ENCODE measurements at regions not wholly inside any gene's neighbourhood (a gene's known extent, or its start where the extent isn't known, plus 50 kb on each side); places are given as distances from the start of the nearest gene placed in this dataset.

GRCh38 chr4:149136951-149137620 is 678.6 kb downstream of the IQCM start:
- Histone ChIP-seq H3K4me1 (ENCODE audit: control insufficient read depth, insufficient read depth, low read length) (no peaks in the 10 kb centered on the region), H3K9ac (ENCODE audit: low read length in 2 of 2) (no peak overlapping the region), H3K36me3 (ENCODE audit: control insufficient read depth in 2 of 2, insufficient read depth in 2 of 2, low read length in 2 of 2) (no peaks in the 10 kb centered on the region)

GRCh38 chr4:149135062-149135461 is 680.6 kb downstream of the IQCM start:
- Histone ChIP-seq H3K36me3 (ENCODE audit: control insufficient read depth in 2 of 2, insufficient read depth in 2 of 2, low read length in 2 of 2) (no peaks in the 10 kb centered on the region), H3K9ac (ENCODE audit: low read length in 2 of 2) (no peak overlapping the region), H3K4me3 (ENCODE audit: low read length in 2 of 2) (no peak overlapping the region), H3K4me1 (ENCODE audit: control insufficient read depth, insufficient read depth, low read length) (no peaks in the 10 kb centered on the region), H3K27me3 (ENCODE audit: control insufficient read depth in 1 of 2, insufficient read depth in 2 of 2, low read length in 2 of 2) (no peaks in the 10 kb centered on the region), H3K9me3 (ENCODE audit: control insufficient read depth in 2 of 2, low read length in 2 of 2) (peaks cover 0 to 4% of the 10 kb centered on the region in 2 donors), H3K27ac (ENCODE audit: low read length) (no peak overlapping the region)

More at GRCh38 chr4:149136951-149137620, 678.6 kb downstream of the IQCM start:
- H3K27ac ChIP-seq (ENCODE audit: low read length): no peak overlapping the region
- H3K27me3 ChIP-seq (ENCODE audit: control insufficient read depth in 1 of 2, insufficient read depth in 2 of 2, low read length in 2 of 2): no peaks in the 10 kb centered on the region
- peaks cover 0 to 4% of the 10 kb centered on the region in 2 donors for H3K9me3 ChIP-seq (ENCODE audit: control insufficient read depth in 2 of 2, low read length in 2 of 2)
- H3K4me3 ChIP-seq (ENCODE audit: low read length in 2 of 2): no peak overlapping the region

DNA sequence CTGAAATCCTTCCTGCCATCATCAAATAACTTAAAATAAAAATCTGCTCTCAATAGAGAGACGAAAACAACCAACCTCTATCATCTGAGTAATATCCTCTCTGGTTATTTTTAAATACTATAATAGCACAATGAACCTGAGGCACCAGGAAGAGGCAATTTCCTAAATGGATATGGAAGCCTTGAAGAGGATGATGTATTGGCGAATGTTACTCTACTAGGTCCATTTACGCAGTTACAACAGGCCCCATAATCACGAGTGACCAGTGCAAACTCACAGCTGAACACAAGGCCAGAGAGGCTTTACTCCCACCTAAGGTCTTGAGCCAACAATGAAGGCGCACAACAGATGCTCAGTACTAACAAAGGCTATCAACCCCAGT is 678.8 kb upstream of the NR3C2 start:
- Histone ChIP-seq H3K27ac (ENCODE audit: low read length) (no peak overlapping the region), H3K4me3 (ENCODE audit: low read length in 2 of 2) (no peak overlapping the region), H3K36me3 (ENCODE audit: control insufficient read depth in 2 of 2, insufficient read depth in 2 of 2, low read length in 2 of 2) (no peaks in the 10 kb centered on the region), H3K4me1 (ENCODE audit: control insufficient read depth, insufficient read depth, low read length) (no peaks in the 10 kb centered on the region), H3K9me3 (ENCODE audit: control insufficient read depth in 2 of 2, low read length in 2 of 2) (no peaks in the 10 kb centered on the region), H3K9ac (ENCODE audit: low read length in 2 of 2) (no peak overlapping the region), H3K27me3 (ENCODE audit: control insufficient read depth in 1 of 2, insufficient read depth in 2 of 2, low read length in 2 of 2) (no peaks in the 10 kb centered on the region)

DNA sequence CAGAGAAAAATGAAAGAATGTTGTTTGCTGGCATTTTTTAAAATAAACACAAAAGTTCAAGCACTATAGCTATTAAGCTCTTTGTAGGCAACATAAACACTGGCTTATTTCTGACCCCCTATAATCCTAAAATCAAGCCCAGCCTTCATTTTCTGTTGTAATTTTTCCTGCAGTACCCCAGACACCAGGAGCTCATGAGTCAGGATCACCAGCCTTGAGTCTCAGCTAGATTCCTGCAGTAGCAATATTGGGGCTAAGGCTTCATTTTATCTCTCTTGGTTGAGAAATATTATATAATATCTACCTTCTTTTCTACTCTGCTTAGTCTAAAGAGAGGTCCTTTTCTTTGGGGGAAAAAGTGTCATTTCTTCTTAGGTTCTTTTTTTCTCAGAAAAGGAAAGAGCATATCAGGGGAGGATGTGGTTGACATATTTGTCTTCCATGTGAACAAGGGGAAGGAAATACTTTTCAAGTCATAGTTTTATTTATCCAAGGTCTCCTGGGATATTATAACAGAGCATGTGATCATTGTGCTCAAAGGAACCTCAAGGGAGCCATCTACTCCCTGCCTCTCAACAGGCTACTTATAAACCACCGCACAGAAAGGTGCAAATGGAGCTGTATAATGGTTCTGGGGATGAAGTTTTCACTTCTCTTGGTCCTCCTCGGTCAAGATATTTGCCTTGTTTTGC is 678.3 kb upstream of the NR3C2 start:
- H3K9me3 ChIP-seq (ENCODE audit: control insufficient read depth in 2 of 2, low read length in 2 of 2): no peaks in the 10 kb centered on the region
- no peak overlapping the region for H3K4me3 ChIP-seq (ENCODE audit: low read length in 2 of 2)
- no peaks in the 10 kb centered on the region for H3K27me3 ChIP-seq (ENCODE audit: control insufficient read depth in 1 of 2, insufficient read depth in 2 of 2, low read length in 2 of 2)
- no peaks in the 10 kb centered on the region for H3K4me1 ChIP-seq (ENCODE audit: control insufficient read depth, insufficient read depth, low read length)
- no peak overlapping the region for H3K27ac ChIP-seq (ENCODE audit: low read length)
- H3K36me3 ChIP-seq (ENCODE audit: control insufficient read depth in 2 of 2, insufficient read depth in 2 of 2, low read length in 2 of 2): no peaks in the 10 kb centered on the region
- H3K9ac ChIP-seq (ENCODE audit: low read length in 2 of 2): no peak overlapping the region

- Histone ChIP-seq H3K4me3 (ENCODE audit: low read length in 2 of 2) (no peak overlapping the region), H3K36me3 (ENCODE audit: control insufficient read depth in 2 of 2, insufficient read depth in 2 of 2, low read length in 2 of 2) (no peaks in the 10 kb centered on the region), H3K4me1 (ENCODE audit: control insufficient read depth, insufficient read depth, low read length) (no peaks in the 10 kb centered on the region), H3K9ac (ENCODE audit: low read length in 2 of 2) (no peak overlapping the region), H3K27ac (ENCODE audit: low read length) (no peak overlapping the region), H3K9me3 (ENCODE audit: control insufficient read depth in 2 of 2, low read length in 2 of 2) (no peaks in the 10 kb centered on the region), H3K27me3 (ENCODE audit: control insufficient read depth in 1 of 2, insufficient read depth in 2 of 2, low read length in 2 of 2) (no peaks in the 10 kb centered on the region)
Measured at GRCh38 chr4:149116806-149117205, 674.6 kb upstream of the NR3C2 start.

- Histone ChIP-seq H3K27ac (ENCODE audit: low read length) (no peak overlapping the region), H3K4me1 (ENCODE audit: control insufficient read depth, insufficient read depth, low read length) (no peaks in the 10 kb centered on the region), H3K4me3 (ENCODE audit: low read length in 2 of 2) (no peak overlapping the region)
Measured at GRCh38 chr4:149113804-149114430, 671.7 kb upstream of the NR3C2 start.

GRCh38 chr4:149112109-149112508 is 669.9 kb upstream of the NR3C2 start:
- Histone ChIP-seq H3K4me1 (ENCODE audit: control insufficient read depth, insufficient read depth, low read length) (no peaks in the 10 kb centered on the region), H3K4me3 (ENCODE audit: low read length in 2 of 2) (no peak overlapping the region), H3K27ac (ENCODE audit: low read length) (no peak overlapping the region), H3K9ac (ENCODE audit: low read length in 2 of 2) (no peak overlapping the region), H3K9me3 (ENCODE audit: control insufficient read depth in 2 of 2, low read length in 2 of 2) (no peaks in the 10 kb centered on the region), H3K27me3 (ENCODE audit: control insufficient read depth in 1 of 2, insufficient read depth in 2 of 2, low read length in 2 of 2) (no peaks in the 10 kb centered on the region), H3K36me3 (ENCODE audit: control insufficient read depth in 2 of 2, insufficient read depth in 2 of 2, low read length in 2 of 2) (no peaks in the 10 kb centered on the region)

More at GRCh38 chr4:149113804-149114430, 671.7 kb upstream of the NR3C2 start:
- Histone ChIP-seq H3K9ac (ENCODE audit: low read length in 2 of 2) (no peak overlapping the region), H3K9me3 (ENCODE audit: control insufficient read depth in 2 of 2, low read length in 2 of 2) (no peaks in the 10 kb centered on the region), H3K36me3 (ENCODE audit: control insufficient read depth in 2 of 2, insufficient read depth in 2 of 2, low read length in 2 of 2) (no peaks in the 10 kb centered on the region), H3K27me3 (ENCODE audit: control insufficient read depth in 1 of 2, insufficient read depth in 2 of 2, low read length in 2 of 2) (no peaks in the 10 kb centered on the region)

DNA sequence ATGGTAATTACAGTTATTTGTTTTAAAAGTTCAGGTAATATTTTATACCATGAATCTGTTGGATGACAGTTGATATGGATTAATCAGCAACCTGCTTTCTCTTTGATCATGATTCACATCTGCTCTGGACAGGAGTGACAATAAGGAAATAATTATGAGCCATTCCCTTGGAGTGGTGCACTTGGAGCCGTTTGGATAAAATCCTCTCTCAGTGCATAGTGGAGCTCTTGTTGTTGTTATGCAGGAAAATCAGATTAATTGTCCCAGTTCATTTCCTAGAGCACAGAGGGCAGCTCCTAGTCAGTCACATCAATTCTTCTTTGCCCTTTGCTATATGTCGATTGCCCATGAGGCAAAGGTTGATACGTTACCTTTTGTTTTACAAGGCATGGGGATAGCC is 668.3 kb upstream of the NR3C2 start:
- no peaks in the 10 kb centered on the region for H3K36me3 ChIP-seq (ENCODE audit: control insufficient read depth in 2 of 2, insufficient read depth in 2 of 2, low read length in 2 of 2)
- no peak overlapping the region for H3K4me3 ChIP-seq (ENCODE audit: low read length in 2 of 2)
- no peaks in the 10 kb centered on the region for H3K4me1 ChIP-seq (ENCODE audit: control insufficient read depth, insufficient read depth, low read length)
- H3K27ac ChIP-seq (ENCODE audit: low read length): no peak overlapping the region
- no peaks in the 10 kb centered on the region for H3K9me3 ChIP-seq (ENCODE audit: control insufficient read depth in 2 of 2, low read length in 2 of 2)
- no peak overlapping the region for H3K9ac ChIP-seq (ENCODE audit: low read length in 2 of 2)
- no peaks in the 10 kb centered on the region for H3K27me3 ChIP-seq (ENCODE audit: control insufficient read depth in 1 of 2, insufficient read depth in 2 of 2, low read length in 2 of 2)

- no peaks in the 10 kb centered on the region for H3K4me1 ChIP-seq (ENCODE audit: control insufficient read depth, insufficient read depth, low read length)
- H3K36me3 ChIP-seq (ENCODE audit: control insufficient read depth in 2 of 2, insufficient read depth in 2 of 2, low read length in 2 of 2): no peaks in the 10 kb centered on the region
- H3K9me3 ChIP-seq (ENCODE audit: control insufficient read depth in 2 of 2, low read length in 2 of 2): no peaks in the 10 kb centered on the region
- H3K27me3 ChIP-seq (ENCODE audit: control insufficient read depth in 1 of 2, insufficient read depth in 2 of 2, low read length in 2 of 2): no peaks in the 10 kb centered on the region
- H3K27ac ChIP-seq (ENCODE audit: low read length): no peak overlapping the region
- no peak overlapping the region for H3K4me3 ChIP-seq (ENCODE audit: low read length in 2 of 2)
- no peak overlapping the region for H3K9ac ChIP-seq (ENCODE audit: low read length in 2 of 2)
Measured at GRCh38 chr4:149108626-149109025, 666.4 kb upstream of the NR3C2 start.

GRCh38 chr4:149102765-149103164 is 660.6 kb upstream of the NR3C2 start:
- no peak overlapping the region for H3K4me3 ChIP-seq (ENCODE audit: low read length in 2 of 2)

GRCh38 chr4:149101649-149102048 is 659.4 kb upstream of the NR3C2 start:
- H3K4me1 ChIP-seq (ENCODE audit: control insufficient read depth, insufficient read depth, low read length): no peaks in the 10 kb centered on the region
- H3K4me3 ChIP-seq (ENCODE audit: low read length in 2 of 2): no peak overlapping the region
- peaks cover 0 to 12% of the 10 kb centered on the region in 2 donors for H3K9me3 ChIP-seq (ENCODE audit: control insufficient read depth in 2 of 2, low read length in 2 of 2)

More at GRCh38 chr4:149102765-149103164, 660.6 kb upstream of the NR3C2 start:
- H3K4me1 ChIP-seq (ENCODE audit: control insufficient read depth, insufficient read depth, low read length): no peaks in the 10 kb centered on the region
- no peaks in the 10 kb centered on the region for H3K36me3 ChIP-seq (ENCODE audit: control insufficient read depth in 2 of 2, insufficient read depth in 2 of 2, low read length in 2 of 2)
- H3K9ac ChIP-seq (ENCODE audit: low read length in 2 of 2): no peak overlapping the region
- no peak overlapping the region for H3K27ac ChIP-seq (ENCODE audit: low read length)
- H3K27me3 ChIP-seq (ENCODE audit: control insufficient read depth in 1 of 2, insufficient read depth in 2 of 2, low read length in 2 of 2): no peaks in the 10 kb centered on the region
- H3K9me3 ChIP-seq (ENCODE audit: control insufficient read depth in 2 of 2, low read length in 2 of 2): peaks cover 0 to 6% of the 10 kb centered on the region in 2 donors

More at GRCh38 chr4:149101649-149102048, 659.4 kb upstream of the NR3C2 start:
- no peak overlapping the region for H3K27ac ChIP-seq (ENCODE audit: low read length)
- H3K36me3 ChIP-seq (ENCODE audit: control insufficient read depth in 2 of 2, insufficient read depth in 2 of 2, low read length in 2 of 2): no peaks in the 10 kb centered on the region
- H3K27me3 ChIP-seq (ENCODE audit: control insufficient read depth in 1 of 2, insufficient read depth in 2 of 2, low read length in 2 of 2): no peaks in the 10 kb centered on the region
- no peak overlapping the region for H3K9ac ChIP-seq (ENCODE audit: low read length in 2 of 2)
